ENCODE measurements at regions not wholly inside any gene's neighbourhood (a gene's known extent, or its start where the extent isn't known, plus 50 kb on each side); places are given as distances from the start of the nearest gene placed in this dataset.

- no peak for TF ChIP-seq CTCF (IDR thresholded peaks at IDR 0.05)
- TF ChIP-seq POLR2A (IDR thresholded peaks at IDR 0.05) = no peak
- no peak for TF ChIP-seq EP300 (IDR thresholded peaks at IDR 0.05)
Measured at GRCh38 chr3:66812136-66812535, 186.0 kb upstream of the KBTBD8 start.
